ENCODE measurements at regions not wholly inside any gene's neighbourhood (a gene's known extent, or its start where the extent isn't known, plus 50 kb on each side); places are given as distances from the start of the nearest gene placed in this dataset.
A peak's percentile ranks its signal among the peaks of the same experiment; 100 is the strongest.
"Not testable (repeated sequence)": the region's sequence is repeated elsewhere in the genome, so short reads cannot be mapped to it uniquely, and the experiment has no call there.

DNA sequence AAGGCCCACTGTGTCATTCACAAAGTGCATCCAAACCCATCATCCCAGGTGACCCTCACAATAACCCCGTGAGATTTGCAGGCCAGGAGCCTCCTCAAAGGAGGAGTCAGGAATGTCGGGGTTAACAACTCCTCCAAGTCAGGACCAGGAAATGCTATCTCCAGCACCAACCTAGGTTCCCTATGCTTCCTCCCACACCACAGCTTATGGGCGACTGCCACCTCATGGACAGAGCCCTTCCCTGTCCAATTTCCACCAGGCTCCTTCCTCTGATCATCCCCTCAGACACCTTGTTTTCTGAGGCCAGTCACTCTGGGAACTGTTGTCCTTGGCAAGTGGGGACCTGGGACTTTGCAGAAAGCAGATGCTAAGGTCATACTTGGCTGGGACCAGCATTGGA, 77.8 kb downstream of the LIMS3 start:
- H3K9me1 ChIP-seq (replicated peaks; ENCODE audit: control insufficient read depth, extremely low read depth, insufficient read depth, low read length); CTCF ChIA-PET; H3K27me3 ChIP-seq (ENCODE audit: control insufficient read depth in 2 of 2, insufficient read depth in 2 of 2, low read length in 2 of 2); H4K20me1 ChIP-seq (replicated peaks; ENCODE audit: control insufficient read depth, extremely low read depth, insufficient read depth, low read length); H3K9ac ChIP-seq (replicated peaks; ENCODE audit: extremely low read depth, insufficient read depth, low read length); H3K4me3 ChIP-seq (replicated peaks in 1 of 3; ENCODE audit: insufficient read depth in 1 of 3, low read depth in 1 of 3, low read length in 3 of 3); H3K4me1 ChIP-seq (ENCODE audit: control insufficient read depth, extremely low read depth, insufficient read depth, low read length); H3K27ac ChIP-seq (ENCODE audit: insufficient read depth, low read depth, low read length); H3K79me2 ChIP-seq (ENCODE audit: control insufficient read depth, insufficient read depth, low read length); DNase-seq (ENCODE audit: low read depth, low spot score); H3K9me3 ChIP-seq (replicated peaks; ENCODE audit: control insufficient read depth, insufficient read depth, low read length); H3K36me3 ChIP-seq (ENCODE audit: control insufficient read depth in 2 of 2, extremely low read depth in 1 of 2, insufficient read depth in 2 of 2, low read length in 2 of 2); dilution Hi-C loops (cut with MboI; ENCODE audit: extremely low pct_ligation_motif_present, low sequenced_read_pairs); BruUV-seq (replicated peaks); H3K4me2 ChIP-seq (ENCODE audit: insufficient read depth, low read length); POLR2A ChIA-PET; intact Hi-C loops (cut with micrococcal nuclease); H2AFZ ChIP-seq (ENCODE audit: low read depth, low read length): not testable (repeated sequence)
- peak; percentile 80 for FAIRE-seq

DNA sequence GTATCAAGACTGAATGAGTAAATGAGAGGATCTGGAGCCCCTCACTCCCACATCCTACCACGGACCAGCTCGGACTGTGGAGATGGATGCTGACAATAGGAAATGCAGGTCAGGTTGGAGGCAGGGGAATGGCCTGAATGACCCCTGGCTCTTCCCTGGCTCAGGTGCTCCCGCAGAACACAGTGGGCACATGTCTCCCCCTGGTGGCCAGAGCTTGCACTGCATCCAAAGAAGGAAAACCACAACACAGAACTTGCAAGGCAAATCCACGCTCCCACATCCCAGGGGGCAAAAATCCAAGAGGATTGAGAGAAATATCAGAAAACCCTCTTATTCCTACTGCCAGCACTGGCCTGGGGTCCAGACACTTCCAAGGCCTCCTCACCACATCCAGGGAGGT, 82.3 kb downstream of the LIMS3 start:
- H4K20me1 ChIP-seq (replicated peaks; ENCODE audit: control insufficient read depth, extremely low read depth, insufficient read depth, low read length); H3K9ac ChIP-seq (replicated peaks; ENCODE audit: extremely low read depth, insufficient read depth, low read length); H3K4me1 ChIP-seq (ENCODE audit: control insufficient read depth, extremely low read depth, insufficient read depth, low read length); H3K27me3 ChIP-seq (ENCODE audit: control insufficient read depth in 2 of 2, insufficient read depth in 2 of 2, low read length in 2 of 2); H3K27ac ChIP-seq (ENCODE audit: insufficient read depth, low read depth, low read length); POLR2A ChIA-PET; dilution Hi-C loops (cut with MboI; ENCODE audit: extremely low pct_ligation_motif_present, low sequenced_read_pairs); H2AFZ ChIP-seq (ENCODE audit: low read depth, low read length); H3K4me3 ChIP-seq (replicated peaks in 1 of 3; ENCODE audit: insufficient read depth in 1 of 3, low read depth in 1 of 3, low read length in 3 of 3); H3K4me2 ChIP-seq (ENCODE audit: insufficient read depth, low read length); H3K36me3 ChIP-seq (ENCODE audit: control insufficient read depth in 2 of 2, extremely low read depth in 1 of 2, insufficient read depth in 2 of 2, low read length in 2 of 2); CTCF ChIA-PET; DNase-seq (ENCODE audit: low read depth, low spot score); H3K9me1 ChIP-seq (replicated peaks; ENCODE audit: control insufficient read depth, extremely low read depth, insufficient read depth, low read length); H3K9me3 ChIP-seq (replicated peaks; ENCODE audit: control insufficient read depth, insufficient read depth, low read length); H3K79me2 ChIP-seq (ENCODE audit: control insufficient read depth, insufficient read depth, low read length); BruUV-seq (replicated peaks); intact Hi-C loops (cut with micrococcal nuclease): not testable (repeated sequence)
- peak; percentile 99 for FAIRE-seq

DNA sequence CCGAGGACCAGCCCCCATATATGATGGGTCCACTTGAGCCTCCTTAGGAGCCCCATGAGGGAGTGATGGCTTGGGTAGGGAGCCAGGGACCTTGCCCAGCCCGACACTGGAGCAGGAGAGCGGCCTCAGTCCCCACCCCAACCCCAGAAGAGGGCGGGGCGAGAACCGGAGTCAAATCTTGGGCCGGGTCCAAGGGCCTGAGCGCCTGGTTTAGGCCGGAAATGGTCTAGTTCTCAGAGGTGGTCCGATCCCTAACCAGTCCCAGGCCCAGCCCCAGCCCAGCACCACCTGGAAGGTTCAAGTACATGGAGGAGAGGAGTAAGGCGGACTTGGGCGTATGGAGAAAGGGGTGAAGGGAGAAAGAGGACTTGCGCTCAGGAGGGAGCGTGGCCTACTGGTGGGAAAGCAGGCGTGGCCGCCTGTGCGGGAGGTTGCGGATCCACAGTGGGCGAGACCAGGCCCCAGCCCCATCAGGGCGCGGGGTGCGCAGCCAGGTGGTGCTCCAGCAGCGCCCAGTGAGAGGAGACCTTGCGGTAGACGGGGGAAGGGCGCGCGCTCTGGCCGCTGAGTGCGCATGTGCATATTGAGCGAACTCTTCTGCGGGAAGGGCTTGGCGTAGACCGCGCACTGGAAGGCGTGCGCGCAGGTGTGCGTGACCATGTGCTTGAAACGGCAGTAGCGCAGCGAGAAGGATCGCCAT, 88.1 kb downstream of the LIMS3 start:
- H3K4me2 ChIP-seq (ENCODE audit: insufficient read depth, low read length); H3K9me1 ChIP-seq (replicated peaks; ENCODE audit: control insufficient read depth, extremely low read depth, insufficient read depth, low read length); H3K27ac ChIP-seq (ENCODE audit: insufficient read depth, low read depth, low read length); BruUV-seq (replicated peaks); POLR2A ChIA-PET; H3K9me3 ChIP-seq (replicated peaks; ENCODE audit: control insufficient read depth, insufficient read depth, low read length); dilution Hi-C loops (cut with MboI; ENCODE audit: extremely low pct_ligation_motif_present, low sequenced_read_pairs); H3K79me2 ChIP-seq (ENCODE audit: control insufficient read depth, insufficient read depth, low read length); H3K27me3 ChIP-seq (ENCODE audit: control insufficient read depth in 2 of 2, insufficient read depth in 2 of 2, low read length in 2 of 2); H3K9ac ChIP-seq (replicated peaks; ENCODE audit: extremely low read depth, insufficient read depth, low read length); H3K4me3 ChIP-seq (replicated peaks in 1 of 3; ENCODE audit: insufficient read depth in 1 of 3, low read depth in 1 of 3, low read length in 3 of 3); DNase-seq (ENCODE audit: low read depth, low spot score); H3K4me1 ChIP-seq (ENCODE audit: control insufficient read depth, extremely low read depth, insufficient read depth, low read length); H3K36me3 ChIP-seq (ENCODE audit: control insufficient read depth in 2 of 2, extremely low read depth in 1 of 2, insufficient read depth in 2 of 2, low read length in 2 of 2); intact Hi-C loops (cut with micrococcal nuclease); H4K20me1 ChIP-seq (replicated peaks; ENCODE audit: control insufficient read depth, extremely low read depth, insufficient read depth, low read length); CTCF ChIA-PET; H2AFZ ChIP-seq (ENCODE audit: low read depth, low read length): not testable (repeated sequence)
- peak; percentile 94 for FAIRE-seq

DNA sequence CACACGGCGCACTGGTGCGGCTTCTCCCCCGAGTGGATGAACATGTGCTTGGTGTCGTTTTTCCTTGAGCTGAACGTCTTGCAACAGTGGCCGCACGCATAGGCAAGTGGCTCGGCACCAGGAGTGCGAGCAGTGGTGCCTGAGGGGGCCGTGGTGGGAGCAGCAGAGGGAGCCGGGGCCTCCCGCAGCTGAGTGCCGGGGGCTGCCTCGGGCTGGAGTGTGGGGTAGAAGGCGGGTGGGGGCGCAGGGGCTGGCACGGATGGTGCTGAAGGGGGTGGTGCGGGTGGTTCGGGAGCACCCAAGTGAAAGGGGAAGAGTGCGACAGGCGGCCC, 88.6 kb downstream of the LIMS3 start:
- DNase-seq (ENCODE audit: low read depth, low spot score); H3K4me2 ChIP-seq (ENCODE audit: insufficient read depth, low read length); H3K36me3 ChIP-seq (ENCODE audit: control insufficient read depth in 2 of 2, extremely low read depth in 1 of 2, insufficient read depth in 2 of 2, low read length in 2 of 2); H3K4me1 ChIP-seq (ENCODE audit: control insufficient read depth, extremely low read depth, insufficient read depth, low read length); intact Hi-C loops (cut with micrococcal nuclease); H2AFZ ChIP-seq (ENCODE audit: low read depth, low read length); BruUV-seq (replicated peaks); H3K9ac ChIP-seq (replicated peaks; ENCODE audit: extremely low read depth, insufficient read depth, low read length); H3K27me3 ChIP-seq (ENCODE audit: control insufficient read depth in 2 of 2, insufficient read depth in 2 of 2, low read length in 2 of 2); H4K20me1 ChIP-seq (replicated peaks; ENCODE audit: control insufficient read depth, extremely low read depth, insufficient read depth, low read length); dilution Hi-C loops (cut with MboI; ENCODE audit: extremely low pct_ligation_motif_present, low sequenced_read_pairs); CTCF ChIA-PET; FAIRE-seq; H3K9me1 ChIP-seq (replicated peaks; ENCODE audit: control insufficient read depth, extremely low read depth, insufficient read depth, low read length); H3K9me3 ChIP-seq (replicated peaks; ENCODE audit: control insufficient read depth, insufficient read depth, low read length); H3K27ac ChIP-seq (ENCODE audit: insufficient read depth, low read depth, low read length); H3K4me3 ChIP-seq (replicated peaks in 1 of 3; ENCODE audit: insufficient read depth in 1 of 3, low read depth in 1 of 3, low read length in 3 of 3); H3K79me2 ChIP-seq (ENCODE audit: control insufficient read depth, insufficient read depth, low read length); POLR2A ChIA-PET: not testable (repeated sequence)
